ENCODE measurements at regions not wholly inside any gene's neighbourhood (a gene's known extent, or its start where the extent isn't known, plus 50 kb on each side); places are given as distances from the start of the nearest gene placed in this dataset.

- no peak overlapping the region for H3K4me3 ChIP-seq (ENCODE audit: extremely low read depth, insufficient read depth, low read length, poor library complexity, severe bottlenecking)
- no peaks in the 10 kb centered on the region for H3K4me1 ChIP-seq (ENCODE audit: control insufficient read depth, insufficient read depth, low read length, poor library complexity, severe bottlenecking)
- H3K27ac ChIP-seq (ENCODE audit: low read depth, low read length, severe bottlenecking): no peak overlapping the region
- WGBS, 2 experiments (ENCODE audit: insufficient coverage in 2 of 2): 97 to 100% methylated on average over 4 to 5 of the region's 5 CpGs
- H3K9me3 ChIP-seq (ENCODE audit: control insufficient read depth, low read length): no peaks in the 10 kb centered on the region
- H3K36me3 ChIP-seq (ENCODE audit: control insufficient read depth, insufficient read depth, low read length): peaks cover 18% of the 10 kb centered on the region
These were observed 196.6 kb downstream of the RAB11FIP4 start for GRCh38 chr17:31588034-31588433.

Measured in mesodermal cell (in vitro differentiated cells).